ENCODE measurements at regions not wholly inside any gene's neighbourhood (a gene's known extent, or its start where the extent isn't known, plus 50 kb on each side); places are given as distances from the start of the nearest gene placed in this dataset.

DNA sequence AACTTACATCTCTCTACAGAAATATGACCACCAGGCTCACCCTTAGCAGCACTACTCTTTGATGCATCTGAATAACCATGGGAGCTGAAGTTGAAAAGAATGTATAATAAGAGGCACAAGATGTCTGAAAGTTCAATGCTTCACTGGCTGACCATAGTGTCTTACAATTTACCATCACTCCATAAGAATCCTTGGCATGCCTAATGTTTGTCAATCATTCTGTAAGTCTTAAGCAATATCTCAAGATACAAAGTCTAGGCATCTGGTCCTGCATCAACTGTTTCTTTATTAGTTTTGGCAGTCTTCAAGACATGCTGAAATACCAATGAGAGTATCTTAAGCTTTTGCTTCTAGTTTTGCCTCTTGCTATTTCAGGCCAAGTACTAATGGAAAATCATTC is 755.5 kb downstream of the STIM2 start:
- TF ChIP-seq, protein P1, sequence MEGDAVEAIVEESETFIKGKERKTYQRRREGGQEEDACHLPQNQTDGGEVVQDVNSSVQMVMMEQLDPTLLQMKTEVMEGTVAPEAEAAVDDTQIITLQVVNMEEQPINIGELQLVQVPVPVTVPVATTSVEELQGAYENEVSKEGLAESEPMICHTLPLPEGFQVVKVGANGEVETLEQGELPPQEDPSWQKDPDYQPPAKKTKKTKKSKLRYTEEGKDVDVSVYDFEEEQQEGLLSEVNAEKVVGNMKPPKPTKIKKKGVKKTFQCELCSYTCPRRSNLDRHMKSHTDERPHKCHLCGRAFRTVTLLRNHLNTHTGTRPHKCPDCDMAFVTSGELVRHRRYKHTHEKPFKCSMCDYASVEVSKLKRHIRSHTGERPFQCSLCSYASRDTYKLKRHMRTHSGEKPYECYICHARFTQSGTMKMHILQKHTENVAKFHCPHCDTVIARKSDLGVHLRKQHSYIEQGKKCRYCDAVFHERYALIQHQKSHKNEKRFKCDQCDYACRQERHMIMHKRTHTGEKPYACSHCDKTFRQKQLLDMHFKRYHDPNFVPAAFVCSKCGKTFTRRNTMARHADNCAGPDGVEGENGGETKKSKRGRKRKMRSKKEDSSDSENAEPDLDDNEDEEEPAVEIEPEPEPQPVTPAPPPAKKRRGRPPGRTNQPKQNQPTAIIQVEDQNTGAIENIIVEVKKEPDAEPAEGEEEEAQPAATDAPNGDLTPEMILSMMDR (conservative IDR thresholded peaks at IDR 0.05; ENCODE audit: low read depth in 2 of 2): no peak
- TF ChIP-seq, protein P2, sequence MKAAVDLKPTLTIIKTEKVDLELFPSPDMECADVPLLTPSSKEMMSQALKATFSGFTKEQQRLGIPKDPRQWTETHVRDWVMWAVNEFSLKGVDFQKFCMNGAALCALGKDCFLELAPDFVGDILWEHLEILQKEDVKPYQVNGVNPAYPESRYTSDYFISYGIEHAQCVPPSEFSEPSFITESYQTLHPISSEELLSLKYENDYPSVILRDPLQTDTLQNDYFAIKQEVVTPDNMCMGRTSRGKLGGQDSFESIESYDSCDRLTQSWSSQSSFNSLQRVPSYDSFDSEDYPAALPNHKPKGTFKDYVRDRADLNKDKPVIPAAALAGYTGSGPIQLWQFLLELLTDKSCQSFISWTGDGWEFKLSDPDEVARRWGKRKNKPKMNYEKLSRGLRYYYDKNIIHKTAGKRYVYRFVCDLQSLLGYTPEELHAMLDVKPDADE (IDR thresholded peaks at IDR 0.05): no peak
- TF ChIP-seq EZH2 (IDR thresholded peaks at IDR 0.05; ENCODE audit: low read depth, unreplicated experiment): no peak
